ENCODE measurements at regions not wholly inside any gene's neighbourhood (a gene's known extent, or its start where the extent isn't known, plus 50 kb on each side); places are given as distances from the start of the nearest gene placed in this dataset.

DNA sequence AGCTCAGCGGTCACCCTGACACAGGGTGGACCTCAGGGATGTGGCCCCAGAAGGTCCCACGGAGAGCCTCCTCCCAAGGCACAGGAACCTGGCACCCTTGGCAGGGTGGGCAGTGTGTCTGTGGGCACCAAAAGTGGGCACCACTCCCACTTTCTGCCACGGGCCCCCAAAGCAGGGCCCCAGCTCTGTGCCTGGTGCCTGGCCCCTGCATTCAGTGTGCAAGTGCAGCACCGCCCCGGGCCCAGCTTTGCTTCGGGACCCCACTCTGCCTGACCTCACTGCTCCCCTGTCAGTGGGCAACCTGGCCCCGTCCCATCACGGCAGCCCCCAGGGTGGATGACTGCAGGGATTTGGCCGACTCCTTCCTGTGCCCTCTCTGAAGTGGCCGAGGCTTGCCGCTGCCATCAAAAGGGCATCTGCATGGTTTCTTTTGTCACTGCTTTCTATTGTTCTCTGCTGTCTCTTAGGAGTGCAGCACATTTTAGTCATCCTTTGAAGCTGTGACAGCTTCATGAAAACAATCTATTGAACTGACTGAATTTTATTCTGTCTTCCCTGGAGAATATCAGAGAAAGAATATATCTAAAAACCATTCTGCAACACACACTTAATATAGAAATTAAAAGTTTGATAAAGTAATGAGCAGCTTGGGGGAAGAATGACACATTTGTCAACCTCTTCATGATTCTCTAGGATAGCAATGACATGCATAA lies 302.4 kb downstream of the FAM47B start:
- TF ChIP-seq, protein P1, sequence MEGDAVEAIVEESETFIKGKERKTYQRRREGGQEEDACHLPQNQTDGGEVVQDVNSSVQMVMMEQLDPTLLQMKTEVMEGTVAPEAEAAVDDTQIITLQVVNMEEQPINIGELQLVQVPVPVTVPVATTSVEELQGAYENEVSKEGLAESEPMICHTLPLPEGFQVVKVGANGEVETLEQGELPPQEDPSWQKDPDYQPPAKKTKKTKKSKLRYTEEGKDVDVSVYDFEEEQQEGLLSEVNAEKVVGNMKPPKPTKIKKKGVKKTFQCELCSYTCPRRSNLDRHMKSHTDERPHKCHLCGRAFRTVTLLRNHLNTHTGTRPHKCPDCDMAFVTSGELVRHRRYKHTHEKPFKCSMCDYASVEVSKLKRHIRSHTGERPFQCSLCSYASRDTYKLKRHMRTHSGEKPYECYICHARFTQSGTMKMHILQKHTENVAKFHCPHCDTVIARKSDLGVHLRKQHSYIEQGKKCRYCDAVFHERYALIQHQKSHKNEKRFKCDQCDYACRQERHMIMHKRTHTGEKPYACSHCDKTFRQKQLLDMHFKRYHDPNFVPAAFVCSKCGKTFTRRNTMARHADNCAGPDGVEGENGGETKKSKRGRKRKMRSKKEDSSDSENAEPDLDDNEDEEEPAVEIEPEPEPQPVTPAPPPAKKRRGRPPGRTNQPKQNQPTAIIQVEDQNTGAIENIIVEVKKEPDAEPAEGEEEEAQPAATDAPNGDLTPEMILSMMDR (IDR thresholded peaks at IDR 0.05 in 8 of 11, conservative IDR thresholded peaks at IDR 0.05 in 3 of 11): no peak
- no peak for TF ChIP-seq POLR2A (IDR thresholded peaks at IDR 0.05)
